K562 (cell line): ENCODE measurements at regions not wholly inside any gene's neighbourhood (a gene's known extent, or its start where the extent isn't known, plus 50 kb on each side); places are given as distances from the start of the nearest gene placed in this dataset.

Source experiments
- ATAC-seq: fragments of 200-7000 bp; cut with Tn5 transposase; 3 replicates; pipeline ENCODE4 v1.9.1; 2020; ENCODE audit warnings: moderate library complexity
- BruUV-seq: library from RNA; stranded (reverse); fragments of 400-500 nt; replicated peaks from 2 replicates; lab custom pipeline; 2021; lab: Mats Ljungman, UMichigan
- CTCF ChIA-PET: fragments of 300-600 bp; formaldehyde crosslinking; extraction: SDS; loops from one replicate; lab custom pipeline; 2021; ENCODE audit warnings: low intra/inter-chr PET ratio; lab: Yijun Ruan, JAX
- POLR2A ChIA-PET: fragments of 300-600, 350-650 bp; sonication (Branson Sonifier 250); formaldehyde crosslinking; extraction: SDS; loops from one replicate; lab custom pipeline; 2021; ENCODE audit warnings: antibody characterized with exemption, inconsistent platforms; lab: Yijun Ruan, JAX
- DNase-seq, 4 experiments: peaks; one replicate each; pipeline versions ENCODE4 v3.0.0 to v3.0.0-alpha.2; 2011 to 2018; ENCODE audit warnings: low spot score in 3 of 4, mixed read lengths in 3 of 4; ENCODE audit errors: extremely low read depth in 1 of 4
- FAIRE-seq: peaks from 2 replicates; lab custom pipeline; 2011; peaks lifted over from hg19 to GRCh38; lab: Jason Lieb, UNC
- H2AFZ ChIP-seq: 2 replicates; pipeline ENCODE4 v1.6.0; 2011; ENCODE audit warnings: low read depth, low read length, control low read depth, inconsistent platforms
- H3K27ac ChIP-seq: fragments of 200-600 bp; 3 replicates; pipeline ENCODE4 v1.8.0; 2011; ENCODE audit warnings: low read depth, mild to moderate bottlenecking, control low read depth, inconsistent platforms, low read length, moderate library complexity, mixed read lengths; ENCODE audit errors: extremely low read depth
- H3K27me3 ChIP-seq, 2 experiments: fragments of 300-600 bp in 1 of 2; 2 replicates in 1 of 2; 3 replicates in 1 of 2; pipeline versions ENCODE4 v1.6.0 to v1.8.0; 2011; ENCODE audit warnings: inconsistent platforms in 2 of 2, low read length in 2 of 2, mild to moderate bottlenecking in 1 of 2, mixed read lengths in 1 of 2, moderate library complexity in 1 of 2; ENCODE audit not compliant: control insufficient read depth in 2 of 2, insufficient read depth in 2 of 2
- H3K36me3 ChIP-seq: fragments of 300-600 bp; 3 replicates; pipeline ENCODE4 v1.8.0; 2011; ENCODE audit warnings: mild to moderate bottlenecking, low read length, inconsistent platforms; ENCODE audit not compliant: control insufficient read depth, insufficient read depth
- H3K4me1 ChIP-seq, 2 experiments: fragments of 200-600 bp in 1 of 2; replicated peaks in 1 of 2; 2 replicates in 1 of 2; 3 replicates in 1 of 2; pipeline versions ENCODE4 v1.5.1 to v1.8.0; 2011; ENCODE audit warnings: inconsistent platforms in 2 of 2, low read length in 2 of 2, mild to moderate bottlenecking in 1 of 2, mixed read lengths in 1 of 2, moderate library complexity in 1 of 2; ENCODE audit not compliant: control insufficient read depth in 2 of 2, insufficient read depth in 2 of 2
- H3K4me2 ChIP-seq: 2 replicates; pipeline ENCODE4 v1.6.1; 2011; ENCODE audit warnings: low read length, control low read depth, inconsistent platforms, mixed read lengths; ENCODE audit not compliant: insufficient read depth
- H3K4me3 ChIP-seq: fragments of 200-600 bp; sonication (generic), shearing (Covaris generic); 2 replicates; pipeline ENCODE4 v1.5.1; 2016; ENCODE audit warnings: control low read depth, inconsistent platforms
- H3K79me2 ChIP-seq: fragments of 200-600 bp; 3 replicates; pipeline ENCODE4 v1.8.0; 2011; ENCODE audit warnings: low read length, inconsistent platforms; ENCODE audit not compliant: control insufficient read depth, insufficient read depth
- H3K9ac ChIP-seq, 2 experiments: 2 replicates each; pipeline versions ENCODE4 v1.6.0 to v1.6.1; 2011; ENCODE audit warnings: low read depth in 2 of 2, low read length in 2 of 2, control low read depth in 1 of 2, inconsistent platforms in 1 of 2, mild to moderate bottlenecking in 1 of 2, mixed read lengths in 1 of 2; ENCODE audit not compliant: insufficient read depth in 1 of 2
- H3K9me1 ChIP-seq: one replicate; pipeline ENCODE4 v1.6.0; 2011; ENCODE audit warnings: inconsistent platforms, mild to moderate bottlenecking, low read length, moderate library complexity; ENCODE audit not compliant: control insufficient read depth, insufficient read depth
- H3K9me3 ChIP-seq: replicated peaks from 2 replicates; pipeline ENCODE4 v1.5.1; 2011; ENCODE audit warnings: low read depth, low read length, inconsistent platforms; ENCODE audit not compliant: control insufficient read depth, insufficient read depth
- H4K20me1 ChIP-seq: replicated peaks from 2 replicates; pipeline ENCODE4 v1.6.1; 2011; ENCODE audit warnings: low read length, inconsistent platforms, mixed read lengths; ENCODE audit not compliant: control insufficient read depth, insufficient read depth
- E2F3 ChIP-seq: fragments of 250-450 bp; sonication (Bioruptor Pico); IDR thresholded peaks from 2 replicates; pipeline ENCODE4 v1.4.0; 2020; ENCODE audit warnings: mild to moderate bottlenecking
- ETS2 ChIP-seq: IDR thresholded peaks from 2 replicates; pipeline ENCODE4 v1.6.1; 2016; ENCODE audit warnings: borderline replicate concordance, missing genetic modification characterization, mild to moderate bottlenecking, moderate library complexity, missing compliant biosample characterization; ENCODE audit not compliant: poor library complexity, severe bottlenecking
- ETV6 ChIP-seq, 3 experiments: fragments of 150-350 bp in 1 of 3; sonication (generic) in 1 of 3; formaldehyde crosslinking in 1 of 3; IDR thresholded peaks; 2 replicates each; pipeline versions ENCODE4 v1.6.1 to v1.8.0; 2014 to 2022; ENCODE audit warnings: borderline replicate concordance in 2 of 3, low read depth in 2 of 3, antibody characterized with exemption in 1 of 3, low read length in 1 of 3, mild to moderate bottlenecking in 1 of 3, missing genetic modification reagents in 1 of 3
- FOXM1 ChIP-seq, 2 experiments: fragments of 450-650 bp in 1 of 2; sonication (generic) in 1 of 2; formaldehyde crosslinking in 1 of 2; IDR thresholded peaks; 2 replicates each; pipeline versions ENCODE4 v1.6.1 to v1.9.0; 2017 to 2022; ENCODE audit warnings: low read depth in 2 of 2, mild to moderate bottlenecking in 2 of 2, missing genetic modification reagents in 1 of 2, moderate library complexity in 1 of 2
- HMG20B ChIP-seq: fragments of 250-450 bp; sonication (Bioruptor Pico); IDR thresholded peaks from 2 replicates; pipeline ENCODE4 v1.5.0; 2021; ENCODE audit warnings: mild to moderate bottlenecking
- JUN ChIP-seq, 2 experiments: sonication (generic) in 1 of 2; formaldehyde crosslinking in 1 of 2; IDR thresholded peaks; 2 replicates each; pipeline versions ENCODE4 v1.6.1 to v1.8.0; 2012 to 2022; ENCODE audit warnings: borderline replicate concordance in 2 of 2, mild to moderate bottlenecking in 2 of 2, improper control_type of control experiment in 1 of 2, low read depth in 1 of 2, low read length in 1 of 2, missing genetic modification reagents in 1 of 2
- MAZ ChIP-seq, 2 experiments: fragments of 450-650 bp in 1 of 2; sonication (generic) in 1 of 2; formaldehyde crosslinking; IDR thresholded peaks in 1 of 2; conservative IDR thresholded peaks in 1 of 2; 2 replicates each; pipeline versions ENCODE4 v1.4.0 to v1.5.0; 2020; ENCODE audit warnings: mild to moderate bottlenecking in 1 of 2, missing genetic modification reagents in 1 of 2
- MTA2 ChIP-seq: fragments of 450-650 bp; IDR thresholded peaks from 2 replicates; pipeline ENCODE4 v1.6.1; 2016; ENCODE audit warnings: low read depth
- MTF1 ChIP-seq: fragments of 250-450 bp; sonication (Bioruptor Pico); IDR thresholded peaks from 2 replicates; pipeline ENCODE4 v1.9.0; 2021; ENCODE audit warnings: moderate library complexity, mild to moderate bottlenecking, inconsistent platforms, borderline replicate concordance
- NFIC ChIP-seq: fragments of 450-650 bp; IDR thresholded peaks from 2 replicates; pipeline ENCODE4 v1.6.1; 2017; ENCODE audit warnings: mild to moderate bottlenecking, inconsistent platforms
- NFRKB ChIP-seq: fragments of 450-650 bp; IDR thresholded peaks from 2 replicates; pipeline ENCODE4 v1.6.1; 2016; ENCODE audit warnings: low read depth
- RAD21 ChIP-seq, 2 experiments: fragments of 250-450 bp in 1 of 2; fragments of 450-650 bp in 1 of 2; sonication (Bioruptor Pico) in 1 of 2; formaldehyde crosslinking in 1 of 2; IDR thresholded peaks in 1 of 2; conservative IDR thresholded peaks in 1 of 2; 2 replicates each; pipeline versions ENCODE4 v1.4.0 to v1.8.0; 2020 to 2022; ENCODE audit warnings: mild to moderate bottlenecking in 2 of 2, moderate library complexity in 1 of 2
- RFX5 ChIP-seq: IDR thresholded peaks from 2 replicates; pipeline ENCODE4 v1.6.1; 2011; ENCODE audit warnings: low read depth, mild to moderate bottlenecking, improper control_type of control experiment, low read length
- SRSF1 ChIP-seq: fragments of 200-400 bp; formaldehyde crosslinking; IDR thresholded peaks from 2 replicates; pipeline ENCODE4 v1.6.1; 2017; ENCODE audit warnings: mild to moderate bottlenecking, low read depth, low read length, moderate library complexity
- ZKSCAN1 ChIP-seq: fragments of 150-350 bp; IDR thresholded peaks from 2 replicates; pipeline ENCODE4 v1.6.1; 2016; ENCODE audit warnings: low read depth, low read length
- ZNF57 ChIP-seq: fragments of 450-650 bp; formaldehyde crosslinking; IDR thresholded peaks from 2 replicates; pipeline ENCODE4 v1.4.0; 2020; ENCODE audit warnings: mild to moderate bottlenecking, moderate library complexity
- ZNF583 ChIP-seq: fragments of 250-450 bp; sonication (Bioruptor Pico); IDR thresholded peaks from 2 replicates; pipeline ENCODE4 v1.4.0; 2020
- ZNF609 ChIP-seq: sonication (generic); formaldehyde crosslinking; IDR thresholded peaks from 2 replicates; pipeline ENCODE4 v1.8.1; 2023; ENCODE audit warnings: missing genetic modification reagents, mild to moderate bottlenecking, borderline replicate concordance
- WGBS: fragments of 100-300 bp; shearing (Covaris generic); methylation state at CpG from one replicate; pipeline ENCODE4 v1.1.6; 2016; ENCODE audit warnings: low coverage, mixed read lengths; ENCODE audit not compliant: insufficient coverage; ENCODE audit errors: missing lambda C conversion rate; 5-methylcytosine and 5-hydroxymethylcytosine counted together
- in situ Hi-C: fragments of 300-500 bp; cut with MboI; formaldehyde crosslinking; loops from 4 replicates; pipeline ENCODE4 v1.15.0; 2018; ENCODE audit warnings: inconsistent platforms, mixed read lengths
- intact Hi-C: fragments of 100-400 bp; cut with micrococcal nuclease; formaldehyde crosslinking; loops from 2 replicates; pipeline ENCODE4 v1.14.2; 2022

- ATAC-seq = no peak
- H3K79me2 ChIP-seq = no peaks in the 10 kb centered on the region
- no peaks in the 10 kb centered on the region for H3K36me3 ChIP-seq
- no peak for FAIRE-seq
- H3K27me3 ChIP-seq = no peaks in the 10 kb centered on the region
- intact Hi-C loops (no loop called here), in situ Hi-C loops (no loop called here)
- H3K27ac ChIP-seq = no peak overlapping the region
- H4K20me1 ChIP-seq = no peaks in the 10 kb centered on the region
- BruUV-seq = no TSS peak
- H3K9me1 ChIP-seq = no peaks in the 10 kb centered on the region
- no peaks in the 10 kb centered on the region for H3K4me1 ChIP-seq
- H2AFZ ChIP-seq = no peak overlapping the region
- 0% methylated on average over 5 of the region's 6 CpGs for WGBS
- no peak overlapping the region for H3K9ac ChIP-seq
- DNase-seq = peak in 1 of 4 experiments; percentile 1
- CTCF ChIA-PET = no interaction called here
- no peak overlapping the region for H3K4me3 ChIP-seq
- H3K4me2 ChIP-seq = no peak overlapping the region
- H3K9me3 ChIP-seq = no peaks in the 10 kb centered on the region
- POLR2A ChIA-PET = interaction anchor here (0.9 kb wide), 1 partner anchor 9 kb away, joined by 3 read pairs; no protein-coding TSS in a partner anchor
- TF ChIP-seq ETV6 (IDR thresholded peaks at IDR 0.05; ENCODE audit: borderline replicate concordance in 1 of 2, low read depth in 2 of 2, low read length in 1 of 2) (no peak), ETV6 (CRISPR knock-in tag; IDR thresholded peaks at IDR 0.05; ENCODE audit: borderline replicate concordance) (no peak), NFRKB (no peak), JUN (IDR thresholded peaks at IDR 0.05; ENCODE audit: borderline replicate concordance, low read depth, low read length) (no peak), JUN (CRISPR knock-in tag; IDR thresholded peaks at IDR 0.05; ENCODE audit: borderline replicate concordance) (no peak), ZNF609 (no peak), FOXM1 (IDR thresholded peaks at IDR 0.05; ENCODE audit: low read depth) (no peak), FOXM1 (CRISPR knock-in tag; IDR thresholded peaks at IDR 0.05; ENCODE audit: low read depth) (no peak), RAD21 (CRISPR knock-in tag; conservative IDR thresholded peaks at IDR 0.05 in 1 of 2, IDR thresholded peaks at IDR 0.05 in 1 of 2) (no peak), E2F3 (no peak), SRSF1 (no peak), ZNF583 (no peak), ZNF57 (CRISPR knock-in tag) (no peak), MTF1 (CRISPR knock-in tag) (no peak), HMG20B (CRISPR knock-in tag) (no peak), MAZ (CRISPR knock-in tag; conservative IDR thresholded peaks at IDR 0.05 in 1 of 2, IDR thresholded peaks at IDR 0.05 in 1 of 2) (no peak), NFIC (no peak), ZKSCAN1 (no peak), RFX5 (no peak), MTA2 (no peak), ETS2 (tag) (no peak)
These were observed 211.5 kb downstream of the GALR1 start for GRCh38 chr18:77461062-77461688.
